ENCODE measurements at regions not wholly inside any gene's neighbourhood (a gene's known extent, or its start where the extent isn't known, plus 50 kb on each side); places are given as distances from the start of the nearest gene placed in this dataset.

GRCh38 chr3:177278016-177278415 lies 80.7 kb upstream of the TBL1XR1 start:
- no peak for DNase-seq (ENCODE audit: low spot score)
- TF ChIP-seq CTCF (IDR thresholded peaks at IDR 0.05; ENCODE audit: extremely low read depth, missing control alignments): no peak

GRCh38 chr3:177279118-177279815 lies 82.0 kb upstream of the TBL1XR1 start:
- TF ChIP-seq CTCF (IDR thresholded peaks at IDR 0.05; ENCODE audit: extremely low read depth, missing control alignments): no peak
- no peak for DNase-seq (ENCODE audit: low spot score)

- TF ChIP-seq CTCF (IDR thresholded peaks at IDR 0.05; ENCODE audit: extremely low read depth, missing control alignments): no peak
- no peak for DNase-seq (ENCODE audit: low spot score)
These were observed 84.2 kb upstream of the TBL1XR1 start for GRCh38 chr3:177281292-177282118.

GRCh38 chr3:177282119-177282655 lies 84.9 kb upstream of the TBL1XR1 start:
- no peak for TF ChIP-seq CTCF (IDR thresholded peaks at IDR 0.05; ENCODE audit: extremely low read depth, missing control alignments)
- DNase-seq (ENCODE audit: low spot score): no peak

- no peak for TF ChIP-seq CTCF (IDR thresholded peaks at IDR 0.05; ENCODE audit: extremely low read depth, missing control alignments)
- no peak for DNase-seq (ENCODE audit: low spot score)
These were observed 86.7 kb upstream of the TBL1XR1 start for GRCh38 chr3:177283983-177284382.

GRCh38 chr3:177284383-177284881 lies 87.2 kb upstream of the TBL1XR1 start:
- TF ChIP-seq CTCF (IDR thresholded peaks at IDR 0.05; ENCODE audit: extremely low read depth, missing control alignments): no peak
- no peak for DNase-seq (ENCODE audit: low spot score)

GRCh38 chr3:177286034-177286433 lies 88.8 kb upstream of the TBL1XR1 start:
- TF ChIP-seq CTCF (IDR thresholded peaks at IDR 0.05; ENCODE audit: extremely low read depth, missing control alignments): no peak
- no peak for DNase-seq (ENCODE audit: low spot score)
